Right lobe of liver (tissue), 4 donors: ENCODE measurements at regions not wholly inside any gene's neighbourhood (a gene's known extent, or its start where the extent isn't known, plus 50 kb on each side); places are given as distances from the start of the nearest gene placed in this dataset.

Experiments
- POLR2A ChIP-seq: fragments of 450-650 bp; IDR thresholded peaks from one replicate; pipeline ENCODE4 v1.6.1; 2017; ENCODE audit warnings: antibody characterized with exemption, mild to moderate bottlenecking
- TF ChIP-seq, protein P1 (sequence below), 4 donors: fragments of 200-600 bp in 3 of 4; fragments of 450-650 bp in 1 of 4; IDR thresholded peaks; one replicate each; pipeline versions ENCODE4 v1.5.1 to v1.8.0; 2016 to 2022; ENCODE audit warnings: antibody characterized with exemption in 4 of 4, mild to moderate bottlenecking in 2 of 4
- donor health status: DM: no; HTN: no; CAD: no.
- donor health status: DM: no; HTN: no; CAD: no.
- donor health status: DM: no; HTN: yes; CAD: no.

DNA sequence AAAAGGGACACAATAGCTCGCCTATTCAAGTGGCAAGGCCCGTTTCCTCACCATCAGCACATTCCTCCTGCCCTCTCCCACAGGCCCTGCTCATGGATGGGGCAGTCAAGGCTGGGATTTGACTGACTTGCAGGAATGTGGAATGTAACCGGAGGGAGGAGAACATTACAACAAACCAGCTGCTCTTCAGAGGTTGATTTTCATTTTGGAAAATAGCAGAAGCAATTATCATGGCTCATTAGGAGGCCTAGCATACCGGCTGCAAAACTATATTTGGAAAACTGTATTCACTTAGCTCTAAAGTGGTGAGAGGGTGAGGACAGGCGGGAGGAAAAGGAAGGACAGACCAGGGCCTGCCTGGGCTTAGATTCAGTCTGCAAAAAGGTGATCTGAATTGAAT is 283.7 kb downstream of the CD83 start:
- TF ChIP-seq, protein P1, sequence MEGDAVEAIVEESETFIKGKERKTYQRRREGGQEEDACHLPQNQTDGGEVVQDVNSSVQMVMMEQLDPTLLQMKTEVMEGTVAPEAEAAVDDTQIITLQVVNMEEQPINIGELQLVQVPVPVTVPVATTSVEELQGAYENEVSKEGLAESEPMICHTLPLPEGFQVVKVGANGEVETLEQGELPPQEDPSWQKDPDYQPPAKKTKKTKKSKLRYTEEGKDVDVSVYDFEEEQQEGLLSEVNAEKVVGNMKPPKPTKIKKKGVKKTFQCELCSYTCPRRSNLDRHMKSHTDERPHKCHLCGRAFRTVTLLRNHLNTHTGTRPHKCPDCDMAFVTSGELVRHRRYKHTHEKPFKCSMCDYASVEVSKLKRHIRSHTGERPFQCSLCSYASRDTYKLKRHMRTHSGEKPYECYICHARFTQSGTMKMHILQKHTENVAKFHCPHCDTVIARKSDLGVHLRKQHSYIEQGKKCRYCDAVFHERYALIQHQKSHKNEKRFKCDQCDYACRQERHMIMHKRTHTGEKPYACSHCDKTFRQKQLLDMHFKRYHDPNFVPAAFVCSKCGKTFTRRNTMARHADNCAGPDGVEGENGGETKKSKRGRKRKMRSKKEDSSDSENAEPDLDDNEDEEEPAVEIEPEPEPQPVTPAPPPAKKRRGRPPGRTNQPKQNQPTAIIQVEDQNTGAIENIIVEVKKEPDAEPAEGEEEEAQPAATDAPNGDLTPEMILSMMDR (IDR thresholded peaks at IDR 0.05): no peak
- TF ChIP-seq POLR2A: no peak
